Pancreas (tissue), 10 donors: ENCODE measurements at regions not wholly inside any gene's neighbourhood (a gene's known extent, or its start where the extent isn't known, plus 50 kb on each side); places are given as distances from the start of the nearest gene placed in this dataset.

Experiments
- ATAC-seq, 4 donors: fragments of 200-7000 bp; cut with Tn5 transposase; one replicate each; pipeline versions ENCODE4 v1.8.0 to v1.9.1; 2020; ENCODE audit warnings: mild to moderate bottlenecking in 4 of 4, moderate library complexity in 4 of 4
- DNase-seq, 6 donors: peaks; one replicate each; pipeline ENCODE4 v3.0.0-alpha.2; 2020
- FAIRE-seq: peaks from 2 replicates; lab custom pipeline; 2012; peaks lifted over from hg19 to GRCh38; lab: Jason Lieb, UNC
- H3K27ac ChIP-seq, 4 donors: fragments of 200-600 bp; sonication (generic); 1 replicate in 3 of 4; 2 replicates in 1 of 4; pipeline versions ENCODE4 v1.5.0 to v1.8.0; 2020
- H3K27me3 ChIP-seq, 4 donors: fragments of 200-600 bp; one replicate each; pipeline ENCODE4 v1.8.0; 2021
- H3K36me3 ChIP-seq, 3 donors: fragments of 200-600 bp; sonication (generic) in 1 of 3; one replicate each; pipeline versions ENCODE4 v1.5.0 to v1.8.0; 2020 to 2021
- H3K4me1 ChIP-seq, 3 donors: fragments of 200-600 bp; one replicate each; pipeline ENCODE4 v1.8.0; 2021
- H3K4me3 ChIP-seq, 4 donors: fragments of 200-600 bp; sonication (generic) in 2 of 4; one replicate each; pipeline versions ENCODE4 v1.5.0 to v1.8.0; 2020 to 2021
- H3K9me3 ChIP-seq, 4 donors: fragments of 200-600 bp; one replicate each; pipeline ENCODE4 v1.8.0; 2021
- WGBS, 2 donors: extraction: QIAGEN DNeasy Blood & Tissue Kit; methylation state at CpG; one replicate each; pipeline ENCODE4 v1.1.7; 2013; 5-methylcytosine and 5-hydroxymethylcytosine counted together
- intact Hi-C, 3 donors: fragments of 100-400 bp; cut with DNase I; formaldehyde crosslinking; loops; one replicate each; pipeline versions ENCODE4 v1.11.1 to v1.14.2; 2022
- TF ChIP-seq, protein P1 (sequence below), 4 donors: fragments of 200-600 bp; sonication (generic) in 3 of 4; IDR thresholded peaks; one replicate each; pipeline versions ENCODE4 v1.5.0 to v1.8.0; 2021; ENCODE audit warnings: antibody characterized with exemption in 4 of 4
- donor health status: healthy with polysubstance abuse.
- donor health status: DM: no; HTN: no; CAD: no; lungs with moderate emphysema.
- donor health status: DM: no; HTN: no; CAD: no.
- donor health status: control.
- donor health status: control.
- donor health status: Bipolar disorder and iron deficiency.
- donor health status: DM: yes; HTN: yes; CAD: no.
- donor health status: DM: no; HTN: no; CAD: no.
- donor health status: DM: no; HTN: no; CAD: no.
- donor health status: DM: yes; HTN: yes; CAD: no.

DNA sequence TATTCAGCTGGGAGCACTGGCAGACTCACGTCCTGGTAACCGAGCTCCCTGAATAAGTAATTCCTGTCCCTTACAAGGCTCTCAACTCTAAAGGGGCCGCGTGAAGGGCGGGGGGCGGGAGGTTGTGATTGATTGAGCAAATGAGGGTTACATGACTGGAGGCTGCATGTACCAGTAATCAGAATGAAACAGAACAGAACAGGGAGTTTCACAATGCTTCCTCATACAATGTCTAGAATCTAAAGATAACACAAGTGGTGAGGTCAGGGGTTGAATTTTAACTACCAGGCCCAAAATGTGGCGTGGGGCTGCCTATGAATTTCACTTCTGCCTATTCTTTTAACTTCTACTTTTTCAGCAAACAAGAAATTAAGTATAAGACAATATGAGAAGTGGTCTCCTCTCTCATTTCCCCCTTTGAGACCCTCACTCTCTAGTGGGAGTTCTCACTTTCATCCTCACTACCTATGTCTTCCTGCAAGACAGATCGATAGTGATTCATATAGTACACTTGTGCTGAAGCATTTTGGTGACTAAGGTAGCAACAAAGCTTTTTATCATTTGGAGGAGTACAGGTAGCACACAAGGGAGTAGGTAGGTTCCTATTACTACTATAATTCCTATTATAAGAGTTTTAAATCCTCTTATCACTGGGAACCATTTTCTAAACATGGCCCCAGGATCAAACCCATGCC lies 239.8 kb downstream of the KTN1 start:
- no peak for DNase-seq
- FAIRE-seq: no peak
- no peak overlapping the region for H3K27ac ChIP-seq
- H3K27me3 ChIP-seq: no peaks in the 10 kb centered on the region
- TF ChIP-seq, protein P1, sequence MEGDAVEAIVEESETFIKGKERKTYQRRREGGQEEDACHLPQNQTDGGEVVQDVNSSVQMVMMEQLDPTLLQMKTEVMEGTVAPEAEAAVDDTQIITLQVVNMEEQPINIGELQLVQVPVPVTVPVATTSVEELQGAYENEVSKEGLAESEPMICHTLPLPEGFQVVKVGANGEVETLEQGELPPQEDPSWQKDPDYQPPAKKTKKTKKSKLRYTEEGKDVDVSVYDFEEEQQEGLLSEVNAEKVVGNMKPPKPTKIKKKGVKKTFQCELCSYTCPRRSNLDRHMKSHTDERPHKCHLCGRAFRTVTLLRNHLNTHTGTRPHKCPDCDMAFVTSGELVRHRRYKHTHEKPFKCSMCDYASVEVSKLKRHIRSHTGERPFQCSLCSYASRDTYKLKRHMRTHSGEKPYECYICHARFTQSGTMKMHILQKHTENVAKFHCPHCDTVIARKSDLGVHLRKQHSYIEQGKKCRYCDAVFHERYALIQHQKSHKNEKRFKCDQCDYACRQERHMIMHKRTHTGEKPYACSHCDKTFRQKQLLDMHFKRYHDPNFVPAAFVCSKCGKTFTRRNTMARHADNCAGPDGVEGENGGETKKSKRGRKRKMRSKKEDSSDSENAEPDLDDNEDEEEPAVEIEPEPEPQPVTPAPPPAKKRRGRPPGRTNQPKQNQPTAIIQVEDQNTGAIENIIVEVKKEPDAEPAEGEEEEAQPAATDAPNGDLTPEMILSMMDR (IDR thresholded peaks at IDR 0.05): no peak
- H3K4me3 ChIP-seq: no peak overlapping the region
- H3K36me3 ChIP-seq: no peaks in the 10 kb centered on the region
- peak in 2 of 4 donors; percentile 8 to 50 for ATAC-seq
- 47 to 58% methylated on average over 8 of the region's 8 CpGs for WGBS, 2 donors
- H3K4me1 ChIP-seq: no peaks in the 10 kb centered on the region
- no peaks in the 10 kb centered on the region for H3K9me3 ChIP-seq
- intact Hi-C loops: no loop called here

DNA sequence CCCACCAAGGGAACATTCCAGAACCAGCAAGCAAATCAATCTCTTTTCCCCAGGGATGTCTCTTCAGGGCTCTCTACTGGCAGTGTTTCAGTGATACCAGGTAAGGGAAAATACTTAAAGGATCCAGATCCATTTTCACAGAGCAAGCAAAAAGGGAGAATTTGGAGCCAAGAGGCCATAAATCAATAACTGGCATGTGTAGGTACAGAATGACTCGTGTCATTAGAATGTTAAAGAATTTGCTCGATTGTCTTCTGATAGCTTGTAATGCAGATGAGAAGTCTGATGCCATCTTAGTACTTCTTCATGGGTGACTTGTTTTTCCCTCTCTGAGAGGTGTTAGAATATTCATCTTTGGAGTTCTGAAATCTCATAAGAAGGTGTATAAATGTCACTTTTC lies 242.9 kb downstream of the KTN1 start:
- 42 to 46% methylated on average over 2 of the region's 2 CpGs for WGBS, 2 donors
- no peak for ATAC-seq
- Histone ChIP-seq H3K27ac (no peak overlapping the region), H3K9me3 (no peaks in the 10 kb centered on the region), H3K4me3 (no peak overlapping the region), H3K4me1 (no peaks in the 10 kb centered on the region), H3K27me3 (no peaks in the 10 kb centered on the region), H3K36me3 (no peaks in the 10 kb centered on the region)
- TF ChIP-seq, protein P1 (IDR thresholded peaks at IDR 0.05): no peak
- FAIRE-seq: no peak
- intact Hi-C loops: no loop called here
- DNase-seq: no peak

DNA sequence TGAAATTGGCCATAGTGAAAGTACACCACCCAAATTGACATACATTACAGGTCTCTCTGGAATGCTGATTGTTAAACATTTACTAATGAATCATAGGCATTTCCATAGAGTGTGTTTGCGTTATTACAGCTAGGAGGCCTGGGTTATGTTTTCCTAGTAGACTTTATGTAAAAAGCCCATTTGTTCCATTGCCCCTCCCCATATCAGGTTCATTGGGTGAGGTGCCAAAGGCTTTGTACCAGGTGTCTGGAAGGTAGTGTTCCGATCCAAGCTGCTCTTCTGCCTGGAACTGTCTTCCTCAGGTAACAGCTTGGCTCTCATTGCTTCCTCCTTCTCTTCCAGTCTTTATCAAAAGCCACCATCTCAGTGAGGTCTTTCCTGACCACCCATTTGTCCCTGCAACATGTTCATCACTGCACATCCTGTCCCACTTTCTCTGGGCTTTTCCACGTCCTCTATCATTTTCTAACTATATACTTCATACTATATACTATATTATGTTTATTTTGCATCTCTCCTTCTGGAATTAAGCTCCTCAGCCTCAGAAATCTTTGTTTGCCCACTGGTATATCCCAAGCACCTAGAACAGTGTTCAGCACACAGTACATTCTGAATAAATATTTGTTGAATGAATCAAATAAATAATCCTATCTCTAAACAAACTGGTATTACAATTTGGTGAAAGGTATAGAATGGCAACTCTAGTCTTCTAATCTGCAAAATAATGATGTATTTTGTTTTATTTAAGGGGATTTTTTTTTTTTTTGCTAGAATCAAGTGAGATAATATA lies 252.3 kb downstream of the KTN1 start:
- no peak overlapping the region for H3K4me3 ChIP-seq
- DNase-seq: peak in 1 of 6 donors; percentile 21
- WGBS, 2 donors: 50 to 54% methylated on average over 3 of the region's 3 CpGs
- no peaks in the 10 kb centered on the region for H3K36me3 ChIP-seq
- FAIRE-seq: no peak
- TF ChIP-seq, protein P1 (IDR thresholded peaks at IDR 0.05): no peak
- H3K27ac ChIP-seq: peak overlapping the region in 2 of 4 donors; percentile 35 to 50
- no peaks in the 10 kb centered on the region for H3K27me3 ChIP-seq
- H3K4me1 ChIP-seq: peaks cover 0 to 18% (median 0%) of the 10 kb centered on the region in 3 donors
- ATAC-seq: peak; percentile 40 to 93 (median 82)
- intact Hi-C loops: no loop called here
- H3K9me3 ChIP-seq: no peaks in the 10 kb centered on the region

DNA sequence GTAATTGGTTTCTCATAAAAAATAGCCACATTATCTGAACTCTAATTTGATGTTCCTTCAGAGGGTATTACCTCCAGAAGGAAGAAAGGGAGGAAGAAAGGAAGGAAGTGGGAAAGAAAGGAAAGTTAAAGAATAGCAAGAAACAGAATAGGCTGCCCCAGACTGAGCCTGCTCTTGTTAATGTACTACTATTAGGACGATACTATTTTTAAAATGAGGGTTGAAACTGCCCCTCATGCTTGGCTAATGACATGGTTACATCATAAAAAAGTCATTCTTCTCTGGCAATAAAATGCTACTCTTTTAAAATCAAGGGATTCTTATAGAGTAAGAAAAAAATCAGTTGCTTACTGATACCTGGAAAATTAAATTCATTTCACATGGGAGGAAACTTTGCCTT lies 253.0 kb downstream of the KTN1 start:
- WGBS, 2 donors: 60 to 65% methylated on average over 1 of the region's 1 CpG
- ATAC-seq (peak in 1 of 4 donors; percentile 20), DNase-seq (no peak), FAIRE-seq (no peak)
- Histone ChIP-seq H3K27me3 (no peaks in the 10 kb centered on the region), H3K36me3 (no peaks in the 10 kb centered on the region), H3K9me3 (no peaks in the 10 kb centered on the region), H3K27ac (peak overlapping the region in 1 of 4 donors; percentile 35), H3K4me1 (peaks cover 0 to 18% (median 0%) of the 10 kb centered on the region in 3 donors), H3K4me3 (no peak overlapping the region)
- intact Hi-C loops: no loop called here
- TF ChIP-seq, protein P1 (IDR thresholded peaks at IDR 0.05): no peak
